ENCODE measurements at regions not wholly inside any gene's neighbourhood (a gene's known extent, or its start where the extent isn't known, plus 50 kb on each side); places are given as distances from the start of the nearest gene placed in this dataset.

GRCh38 chr12:124501112-124501561, 66.3 kb downstream of the NCOR2 start:
- H3K4me1 Mint-ChIP-seq = peaks cover 63% of the 10 kb centered on the region
- DNase-seq (ENCODE audit: low read depth, low spot score) = no peak
- no peak overlapping the region for H3K4me3 Mint-ChIP-seq
- H3K27me3 Mint-ChIP-seq (ENCODE audit: low read depth) = no peaks in the 10 kb centered on the region
- H3K27ac Mint-ChIP-seq (ENCODE audit: unreplicated experiment) = no peak overlapping the region
- H3K9me3 Mint-ChIP-seq = no peaks in the 10 kb centered on the region
- TF ChIP-seq CTCF (conservative IDR thresholded peaks at IDR 0.05) = no peak
- peaks cover 3% of the 10 kb centered on the region for H3K36me3 Mint-ChIP-seq (ENCODE audit: low read depth)

- DNase-seq (ENCODE audit: low read depth, low spot score) = no peak
- TF ChIP-seq CTCF (conservative IDR thresholded peaks at IDR 0.05) = no peak
- H3K9me3 Mint-ChIP-seq = no peaks in the 10 kb centered on the region
- no peak overlapping the region for H3K4me3 Mint-ChIP-seq
- H3K4me1 Mint-ChIP-seq = peaks cover 56% of the 10 kb centered on the region
- peaks cover 3% of the 10 kb centered on the region for H3K36me3 Mint-ChIP-seq (ENCODE audit: low read depth)
- H3K27ac Mint-ChIP-seq (ENCODE audit: unreplicated experiment) = no peak overlapping the region
- H3K27me3 Mint-ChIP-seq (ENCODE audit: low read depth) = no peaks in the 10 kb centered on the region
These were observed 67.5 kb downstream of the NCOR2 start for GRCh38 chr12:124499898-124500244.

GRCh38 chr12:124499190-124499753, 68.1 kb downstream of the NCOR2 start:
- peak overlapping the region; percentile 43 for H3K27ac Mint-ChIP-seq (ENCODE audit: unreplicated experiment)
- H3K9me3 Mint-ChIP-seq = no peaks in the 10 kb centered on the region
- H3K27me3 Mint-ChIP-seq (ENCODE audit: low read depth) = no peaks in the 10 kb centered on the region
- peaks cover 50% of the 10 kb centered on the region for H3K4me1 Mint-ChIP-seq
- TF ChIP-seq CTCF (conservative IDR thresholded peaks at IDR 0.05) = no peak
- no peak for DNase-seq (ENCODE audit: low read depth, low spot score)
- H3K4me3 Mint-ChIP-seq = no peak overlapping the region
- H3K36me3 Mint-ChIP-seq (ENCODE audit: low read depth) = peaks cover 3% of the 10 kb centered on the region

- no peaks in the 10 kb centered on the region for H3K9me3 Mint-ChIP-seq
- no peak overlapping the region for H3K27ac Mint-ChIP-seq (ENCODE audit: unreplicated experiment)
- H3K4me3 Mint-ChIP-seq = no peak overlapping the region
- H3K27me3 Mint-ChIP-seq (ENCODE audit: low read depth) = no peaks in the 10 kb centered on the region
- no peak for DNase-seq (ENCODE audit: low read depth, low spot score)
- peaks cover 54% of the 10 kb centered on the region for H3K4me1 Mint-ChIP-seq
- H3K36me3 Mint-ChIP-seq (ENCODE audit: low read depth) = peaks cover 3% of the 10 kb centered on the region
- no peak for TF ChIP-seq CTCF (conservative IDR thresholded peaks at IDR 0.05)
These were observed 68.9 kb downstream of the NCOR2 start for GRCh38 chr12:124498275-124499189.

- H3K4me3 Mint-ChIP-seq = no peak overlapping the region
- peaks cover 56% of the 10 kb centered on the region for H3K4me1 Mint-ChIP-seq
- no peaks in the 10 kb centered on the region for H3K36me3 Mint-ChIP-seq (ENCODE audit: low read depth)
These were observed 69.8 kb downstream of the NCOR2 start for GRCh38 chr12:124497658-124498057.

More at GRCh38 chr12:124497658-124498057, 69.8 kb downstream of the NCOR2 start:
- H3K27me3 Mint-ChIP-seq (ENCODE audit: low read depth) = no peaks in the 10 kb centered on the region
- TF ChIP-seq CTCF (conservative IDR thresholded peaks at IDR 0.05) = no peak
- H3K27ac Mint-ChIP-seq (ENCODE audit: unreplicated experiment) = no peak overlapping the region
- no peaks in the 10 kb centered on the region for H3K9me3 Mint-ChIP-seq
- DNase-seq (ENCODE audit: low read depth, low spot score) = no peak

All from neural crest cell (in vitro differentiated cells).